ENCODE measurements at regions not wholly inside any gene's neighbourhood (a gene's known extent, or its start where the extent isn't known, plus 50 kb on each side); places are given as distances from the start of the nearest gene placed in this dataset.

GRCh38 chr3:150096700-150097587 lies 126.2 kb upstream of the PFN2 start:
- no peak overlapping the region for H3K4me2 ChIP-seq (ENCODE audit: low read depth, low read length, poor library complexity, severe bottlenecking)
- no peak overlapping the region for H3K4me3 ChIP-seq (ENCODE audit: insufficient read depth, low read length, poor library complexity, severe bottlenecking)
- no peaks in the 10 kb centered on the region for H3K27me3 ChIP-seq (ENCODE audit: low read length)
- no peak overlapping the region for H3K9ac ChIP-seq (ENCODE audit: low read length)
- H3K27ac ChIP-seq (ENCODE audit: low read depth, low read length): no peak overlapping the region
- H4K20me1 ChIP-seq (ENCODE audit: low read depth, low read length): no peaks in the 10 kb centered on the region
- H3K79me2 ChIP-seq (ENCODE audit: insufficient read depth, low read length): no peaks in the 10 kb centered on the region
- no peak overlapping the region for H2AFZ ChIP-seq (ENCODE audit: low read depth, low read length, severe bottlenecking)
- no peaks in the 10 kb centered on the region for H3K9me3 ChIP-seq (ENCODE audit: insufficient read depth, low read length)
- no peaks in the 10 kb centered on the region for H3K36me3 ChIP-seq (ENCODE audit: low read length)
- H3K9me2 ChIP-seq (replicated peaks; ENCODE audit: insufficient read depth, low read length): no peaks in the 10 kb centered on the region
- no peaks in the 10 kb centered on the region for H3F3A ChIP-seq (ENCODE audit: insufficient read depth)
- TF ChIP-seq CTCF (IDR thresholded peaks at IDR 0.05; ENCODE audit: insufficient read depth, low read length, poor library complexity, severe bottlenecking): no peak
- TF ChIP-seq EZH2phosphoT487 (conservative IDR thresholded peaks at IDR 0.05; ENCODE audit: low read length): no peak

- H3K4me2 ChIP-seq (ENCODE audit: low read depth, low read length, poor library complexity, severe bottlenecking): no peak overlapping the region
These were observed 123.6 kb upstream of the PFN2 start for GRCh38 chr3:150094150-150094933.

GRCh38 chr3:150091626-150092025 lies 120.9 kb upstream of the PFN2 start:
- Histone ChIP-seq H3K27me3 (ENCODE audit: low read length) (no peaks in the 10 kb centered on the region; the same call in 1 of the 2 replicates), H3K4me2 (ENCODE audit: low read depth, low read length, poor library complexity, severe bottlenecking) (no peak overlapping the region), H3K9ac (ENCODE audit: low read length) (no peak overlapping the region), H3K36me3 (ENCODE audit: low read length) (no peaks in the 10 kb centered on the region), H4K20me1 (ENCODE audit: low read depth, low read length) (no peaks in the 10 kb centered on the region), H3K9me3 (ENCODE audit: insufficient read depth, low read length) (no peaks in the 10 kb centered on the region), H3K4me3 (ENCODE audit: insufficient read depth, low read length, poor library complexity, severe bottlenecking) (no peak overlapping the region), H3K27ac (ENCODE audit: low read depth, low read length) (no peak overlapping the region), H3K9me2 (replicated peaks; ENCODE audit: insufficient read depth, low read length) (no peaks in the 10 kb centered on the region), H3F3A (ENCODE audit: insufficient read depth) (no peaks in the 10 kb centered on the region), H3K79me2 (ENCODE audit: insufficient read depth, low read length) (no peaks in the 10 kb centered on the region), H2AFZ (ENCODE audit: low read depth, low read length, severe bottlenecking) (no peak overlapping the region)
- TF ChIP-seq EZH2phosphoT487 (conservative IDR thresholded peaks at IDR 0.05; ENCODE audit: low read length) (no peak), CTCF (IDR thresholded peaks at IDR 0.05; ENCODE audit: insufficient read depth, low read length, poor library complexity, severe bottlenecking) (no peak)

More at GRCh38 chr3:150094150-150094933, 123.6 kb upstream of the PFN2 start:
- Histone ChIP-seq H3K27me3 (ENCODE audit: low read length) (no peaks in the 10 kb centered on the region; the same call in 1 of the 2 replicates), H3K9me3 (ENCODE audit: insufficient read depth, low read length) (no peaks in the 10 kb centered on the region), H2AFZ (ENCODE audit: low read depth, low read length, severe bottlenecking) (no peak overlapping the region), H3K4me3 (ENCODE audit: insufficient read depth, low read length, poor library complexity, severe bottlenecking) (no peak overlapping the region), H3K36me3 (ENCODE audit: low read length) (no peaks in the 10 kb centered on the region), H3K9ac (ENCODE audit: low read length) (no peak overlapping the region), H4K20me1 (ENCODE audit: low read depth, low read length) (no peaks in the 10 kb centered on the region), H3K9me2 (replicated peaks; ENCODE audit: insufficient read depth, low read length) (no peaks in the 10 kb centered on the region), H3K27ac (ENCODE audit: low read depth, low read length) (no peak overlapping the region), H3K79me2 (ENCODE audit: insufficient read depth, low read length) (no peaks in the 10 kb centered on the region), H3F3A (ENCODE audit: insufficient read depth) (no peaks in the 10 kb centered on the region)
- TF ChIP-seq EZH2phosphoT487 (conservative IDR thresholded peaks at IDR 0.05; ENCODE audit: low read length) (no peak), CTCF (IDR thresholded peaks at IDR 0.05; ENCODE audit: insufficient read depth, low read length, poor library complexity, severe bottlenecking) (no peak)
